Gastroesophageal sphincter (tissue), 4 donors: ENCODE measurements at regions not wholly inside any gene's neighbourhood (a gene's known extent, or its start where the extent isn't known, plus 50 kb on each side); places are given as distances from the start of the nearest gene placed in this dataset.
"Not testable (repeated sequence)": the region's sequence is repeated elsewhere in the genome, so short reads cannot be mapped to it uniquely, and the experiment has no call there.

Experiments
- ATAC-seq: fragments of 150-250 bp; one replicate; pipeline ENCODE4 v1.9.1; 2016; ENCODE audit warnings: mild to moderate bottlenecking, moderate library complexity
- H3K27ac ChIP-seq, 4 donors: fragments of 200-600 bp; sonication (generic) in 3 of 4; 1 replicate in 3 of 4; 2 replicates in 1 of 4; pipeline ENCODE4 v1.5.1; 2016 to 2019
- H3K27me3 ChIP-seq: fragments of 200-600 bp; sonication (generic); one replicate; pipeline ENCODE4 v1.5.1; 2019
- H3K36me3 ChIP-seq, 2 donors: fragments of 200-600 bp; sonication (generic); one replicate each; pipeline ENCODE4 v1.5.1; 2019; ENCODE audit warnings: control low read depth in 1 of 2
- H3K4me1 ChIP-seq, 3 donors: fragments of 200-600 bp; sonication (generic); 1 replicate in 2 of 3; 2 replicates in 1 of 3; pipeline ENCODE4 v1.5.1; 2016 to 2019; ENCODE audit warnings: control low read depth in 2 of 3
- H3K4me3 ChIP-seq, 2 donors: fragments of 200-600 bp; sonication (generic); one replicate each; pipeline ENCODE4 v1.5.1; 2019; ENCODE audit warnings: mild to moderate bottlenecking in 1 of 2, moderate library complexity in 1 of 2
- H3K9me3 ChIP-seq, 3 donors: fragments of 200-600 bp; sonication (generic); one replicate each; pipeline ENCODE4 v1.5.1; 2017 to 2019; ENCODE audit warnings: control low read depth in 2 of 3
- EP300 ChIP-seq: sonication (generic); formaldehyde crosslinking; IDR thresholded peaks from one replicate; pipeline ENCODE4 v1.6.1; 2017; ENCODE audit warnings: antibody characterized with exemption, mild to moderate bottlenecking
- POLR2A ChIP-seq, 2 donors: fragments of 450-650 bp; IDR thresholded peaks; one replicate each; pipeline ENCODE4 v1.6.1; 2017; ENCODE audit warnings: antibody characterized with exemption in 2 of 2, mild to moderate bottlenecking in 2 of 2, moderate library complexity in 1 of 2
- POLR2AphosphoS5 ChIP-seq: sonication (generic); formaldehyde crosslinking; IDR thresholded peaks from one replicate; pipeline ENCODE4 v1.6.1; 2017; ENCODE audit warnings: antibody characterized with exemption
- WGBS, 2 donors: methylation state at CpG; one replicate each; pipeline ENCODE4 v1.1.5; 2018; ENCODE audit warnings: low coverage in 1 of 2; 5-methylcytosine and 5-hydroxymethylcytosine counted together
- TF ChIP-seq, protein P1 (sequence below), 4 experiments: fragments of 200-600 bp in 2 of 4; fragments of 450-650 bp in 2 of 4; sonication (generic) in 1 of 4; IDR thresholded peaks; one replicate each; pipeline ENCODE4 v1.5.1; 2017 to 2019; ENCODE audit warnings: antibody characterized with exemption in 4 of 4, mild to moderate bottlenecking in 2 of 4, moderate library complexity in 2 of 4

DNA sequence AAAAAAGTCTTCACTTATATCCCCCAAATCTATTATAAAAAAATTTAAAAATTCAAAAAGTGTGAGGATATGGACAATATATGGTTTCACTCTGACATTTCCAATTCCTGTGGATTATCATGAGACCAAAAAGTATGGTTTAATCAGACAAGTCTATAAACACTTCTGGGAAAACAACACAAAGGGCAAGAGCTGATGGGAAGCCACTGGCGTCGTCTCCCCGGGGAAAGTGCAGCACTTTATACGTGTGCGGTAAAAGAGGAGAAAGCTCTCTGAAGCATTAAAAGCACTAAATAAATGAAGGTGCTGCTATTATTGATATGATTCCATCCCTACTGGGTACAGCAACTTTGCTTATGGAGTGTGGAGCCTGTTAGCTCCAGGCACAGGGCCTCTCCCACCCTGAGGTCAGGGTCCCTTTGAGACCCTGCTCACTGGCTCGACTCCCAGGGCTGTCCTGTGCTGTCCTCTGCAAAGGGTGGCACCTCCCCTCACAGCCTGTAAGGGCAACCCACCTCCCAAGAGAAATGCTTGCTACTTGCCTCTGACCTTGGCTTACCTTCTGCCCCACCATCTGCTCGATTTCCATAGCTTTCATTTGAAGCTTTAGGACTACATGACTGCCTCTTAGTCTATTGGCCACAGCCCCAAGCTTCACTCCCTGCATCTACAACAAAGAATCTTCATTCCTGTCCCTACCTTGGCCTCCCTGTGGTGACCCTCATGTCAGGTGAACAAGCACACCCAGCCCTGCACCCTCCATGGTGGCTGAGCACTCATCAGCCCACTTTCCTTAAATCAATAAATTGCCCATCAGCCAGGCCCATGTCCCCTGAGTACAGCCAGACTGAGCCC is 248.6 kb downstream of the HNRNPD start:
- Histone ChIP-seq H3K9me3 (no peaks in the 10 kb centered on the region), H3K4me3 (no peak overlapping the region), H3K27me3 (no peaks in the 10 kb centered on the region), H3K27ac (no peak overlapping the region), H3K4me1 (no peaks in the 10 kb centered on the region), H3K36me3 (no peaks in the 10 kb centered on the region)
- TF ChIP-seq EP300 (no peak), POLR2AphosphoS5 (no peak), POLR2A (IDR thresholded peaks at IDR 0.05) (no peak)
- TF ChIP-seq, protein P1, sequence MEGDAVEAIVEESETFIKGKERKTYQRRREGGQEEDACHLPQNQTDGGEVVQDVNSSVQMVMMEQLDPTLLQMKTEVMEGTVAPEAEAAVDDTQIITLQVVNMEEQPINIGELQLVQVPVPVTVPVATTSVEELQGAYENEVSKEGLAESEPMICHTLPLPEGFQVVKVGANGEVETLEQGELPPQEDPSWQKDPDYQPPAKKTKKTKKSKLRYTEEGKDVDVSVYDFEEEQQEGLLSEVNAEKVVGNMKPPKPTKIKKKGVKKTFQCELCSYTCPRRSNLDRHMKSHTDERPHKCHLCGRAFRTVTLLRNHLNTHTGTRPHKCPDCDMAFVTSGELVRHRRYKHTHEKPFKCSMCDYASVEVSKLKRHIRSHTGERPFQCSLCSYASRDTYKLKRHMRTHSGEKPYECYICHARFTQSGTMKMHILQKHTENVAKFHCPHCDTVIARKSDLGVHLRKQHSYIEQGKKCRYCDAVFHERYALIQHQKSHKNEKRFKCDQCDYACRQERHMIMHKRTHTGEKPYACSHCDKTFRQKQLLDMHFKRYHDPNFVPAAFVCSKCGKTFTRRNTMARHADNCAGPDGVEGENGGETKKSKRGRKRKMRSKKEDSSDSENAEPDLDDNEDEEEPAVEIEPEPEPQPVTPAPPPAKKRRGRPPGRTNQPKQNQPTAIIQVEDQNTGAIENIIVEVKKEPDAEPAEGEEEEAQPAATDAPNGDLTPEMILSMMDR (IDR thresholded peaks at IDR 0.05) = no peak
- 66 to 72% methylated on average over 5 to 6 of the region's 7 CpGs for WGBS, 2 donors
- no peak for ATAC-seq

DNA sequence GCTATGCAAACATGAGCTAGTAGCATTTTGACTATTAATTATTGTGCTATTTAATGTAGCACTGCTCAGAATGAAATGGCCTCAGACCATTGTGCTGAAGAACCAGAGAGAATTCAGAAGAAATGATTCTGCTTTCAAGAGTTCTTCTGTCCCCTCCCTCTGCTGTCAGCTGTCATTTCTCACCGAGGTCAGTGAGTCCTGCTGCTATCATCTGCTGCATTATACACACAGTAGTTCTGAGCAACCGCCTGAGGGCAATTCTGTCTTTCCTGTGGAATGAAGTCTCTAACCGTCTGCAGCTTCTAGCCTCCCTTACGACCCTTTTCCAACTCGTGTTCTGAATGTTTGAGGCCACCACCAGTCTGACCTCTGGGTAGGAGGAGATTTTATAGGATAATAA is 249.4 kb downstream of the HNRNPD start:
- ATAC-seq = no peak
- H3K27ac ChIP-seq = no peak overlapping the region
- no peaks in the 10 kb centered on the region for H3K27me3 ChIP-seq
- WGBS, 2 donors = 46 to 80% methylated on average over 3 to 5 of the region's 5 CpGs
- H3K36me3 ChIP-seq = no peaks in the 10 kb centered on the region
- TF ChIP-seq POLR2A (IDR thresholded peaks at IDR 0.05) (no peak), POLR2AphosphoS5 (no peak), EP300 (no peak)
- TF ChIP-seq, protein P1 (IDR thresholded peaks at IDR 0.05) = no peak
- H3K4me1 ChIP-seq = no peaks in the 10 kb centered on the region
- no peak overlapping the region for H3K4me3 ChIP-seq
- H3K9me3 ChIP-seq = no peaks in the 10 kb centered on the region

DNA sequence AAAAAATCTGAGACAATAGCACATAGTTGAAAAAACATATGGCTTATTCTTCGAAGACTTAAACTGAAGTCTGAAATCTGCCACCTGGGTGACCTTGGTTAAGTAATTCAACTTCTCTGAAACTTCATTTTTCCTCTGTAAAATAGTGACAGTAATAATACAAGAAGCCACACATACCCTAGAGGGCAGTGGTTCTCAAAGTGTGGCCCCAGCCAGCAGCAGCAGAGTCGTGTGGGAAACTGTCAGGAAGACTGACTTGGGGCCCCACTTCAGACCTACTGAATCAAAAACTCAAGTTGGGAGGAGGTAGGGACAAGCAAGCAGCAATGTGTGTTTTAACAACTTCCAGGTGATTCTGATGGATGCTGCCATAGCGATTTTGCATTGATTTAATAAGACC is 249.9 kb downstream of the HNRNPD start:
- H3K27me3 ChIP-seq = no peaks in the 10 kb centered on the region
- no peaks in the 10 kb centered on the region for H3K36me3 ChIP-seq
- ATAC-seq = no peak
- no peak overlapping the region for H3K4me3 ChIP-seq
- TF ChIP-seq POLR2A (IDR thresholded peaks at IDR 0.05) (no peak), EP300 (no peak), POLR2AphosphoS5 (no peak)
- TF ChIP-seq, protein P1 (IDR thresholded peaks at IDR 0.05) = no peak
- no peak overlapping the region for H3K27ac ChIP-seq
- H3K9me3 ChIP-seq = no peaks in the 10 kb centered on the region
- WGBS, 2 donors = 41 to 74% methylated on average over 3 of the region's 3 CpGs
- H3K4me1 ChIP-seq = no peaks in the 10 kb centered on the region

DNA sequence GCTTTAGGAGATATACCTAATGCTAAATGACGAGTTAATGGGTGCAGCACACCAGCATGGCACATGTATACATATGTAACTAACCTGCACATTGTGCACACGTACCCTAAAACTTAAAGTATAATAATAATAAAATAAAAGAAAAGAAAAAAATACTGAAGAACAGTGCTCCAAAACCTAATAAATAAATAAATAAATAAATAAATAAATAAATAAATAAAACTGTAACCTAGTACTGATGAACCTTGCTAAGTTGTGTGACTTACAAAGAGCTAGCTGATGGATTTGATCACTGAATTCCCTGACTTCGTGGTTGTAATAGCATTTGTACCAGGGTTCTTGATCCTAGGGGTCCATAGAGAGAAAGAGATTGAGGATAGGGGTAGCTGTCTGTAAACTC is 258.6 kb downstream of the HNRNPD start:
- not testable (repeated sequence) for H3K9me3 ChIP-seq, H3K4me3 ChIP-seq, ATAC-seq, H3K36me3 ChIP-seq, H3K27me3 ChIP-seq, H3K27ac ChIP-seq, H3K4me1 ChIP-seq
- WGBS, 2 donors = 86% methylated on average over 1 of the region's 3 CpGs

DNA sequence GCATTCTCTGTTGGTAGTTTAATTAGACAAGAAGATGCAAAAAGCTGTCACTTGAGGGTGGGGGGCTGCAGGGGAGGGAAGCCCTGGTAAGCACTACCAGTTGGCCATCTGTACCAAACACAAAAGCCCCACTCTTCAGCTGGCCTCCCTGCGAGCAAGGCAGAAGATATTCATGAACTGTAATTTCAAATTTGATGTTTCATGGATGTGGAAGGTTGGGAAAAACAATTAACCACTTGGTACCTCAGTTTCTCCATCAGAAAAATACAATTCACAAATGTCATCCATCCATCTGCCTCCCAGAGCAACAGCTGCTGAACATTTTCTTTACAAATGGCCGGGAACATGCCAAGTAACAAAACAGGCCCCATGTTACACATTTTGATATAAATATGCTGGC is 265.3 kb downstream of the HNRNPD start:
- WGBS, 2 donors = 47 to 83% methylated on average over 2 of the region's 2 CpGs
- no peak for TF ChIP-seq POLR2A (IDR thresholded peaks at IDR 0.05)
- TF ChIP-seq, protein P1 (IDR thresholded peaks at IDR 0.05) = no peak
- no peak for TF ChIP-seq EP300
- Histone ChIP-seq H3K27ac (no peak overlapping the region), H3K36me3 (no peaks in the 10 kb centered on the region), H3K4me3 (no peak overlapping the region), H3K9me3 (no peaks in the 10 kb centered on the region), H3K4me1 (no peaks in the 10 kb centered on the region), H3K27me3 (no peaks in the 10 kb centered on the region)
- ATAC-seq = no peak
